DMS153 (cell line): ENCODE measurements at regions not wholly inside any gene's neighbourhood (a gene's known extent, or its start where the extent isn't known, plus 50 kb on each side); places are given as distances from the start of the nearest gene placed in this dataset.
"Not testable (repeated sequence)": the region's sequence is repeated elsewhere in the genome, so short reads cannot be mapped to it uniquely, and the experiment has no call there.

Experiments used
- DNase-seq: peaks from one replicate; lab custom pipeline; 2025; lab: John Stamatoyannopoulos, UW

- no peak for DNase-seq
Measured at GRCh38 chr22:49527611-49528419, 299.9 kb downstream of the BRD1 start.

- DNase-seq: no peak
Measured at GRCh38 chr22:49525801-49526535, 301.7 kb downstream of the BRD1 start.

- no peak for DNase-seq
Measured at GRCh38 chr22:49525360-49525759, 302.3 kb downstream of the BRD1 start.

DNA sequence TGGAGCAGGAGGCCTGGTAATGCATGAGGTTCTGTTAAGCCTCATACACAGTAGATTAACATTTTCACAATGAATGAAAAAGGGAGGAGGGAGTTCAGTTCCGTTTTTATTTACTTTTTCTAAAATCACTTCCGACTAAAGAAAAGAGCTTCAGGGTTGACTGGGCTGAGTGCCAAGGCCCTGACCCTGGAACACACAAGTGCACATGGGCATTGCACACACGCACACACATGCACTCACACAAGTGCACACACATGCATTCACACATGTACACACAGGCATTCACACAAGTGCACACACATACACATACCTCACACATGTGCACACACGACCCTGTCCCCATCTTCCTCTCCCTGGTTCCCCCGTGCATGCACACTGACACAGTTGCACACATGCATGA is 303.3 kb downstream of the BRD1 start:
- DNase-seq: peak; percentile 58

DNA sequence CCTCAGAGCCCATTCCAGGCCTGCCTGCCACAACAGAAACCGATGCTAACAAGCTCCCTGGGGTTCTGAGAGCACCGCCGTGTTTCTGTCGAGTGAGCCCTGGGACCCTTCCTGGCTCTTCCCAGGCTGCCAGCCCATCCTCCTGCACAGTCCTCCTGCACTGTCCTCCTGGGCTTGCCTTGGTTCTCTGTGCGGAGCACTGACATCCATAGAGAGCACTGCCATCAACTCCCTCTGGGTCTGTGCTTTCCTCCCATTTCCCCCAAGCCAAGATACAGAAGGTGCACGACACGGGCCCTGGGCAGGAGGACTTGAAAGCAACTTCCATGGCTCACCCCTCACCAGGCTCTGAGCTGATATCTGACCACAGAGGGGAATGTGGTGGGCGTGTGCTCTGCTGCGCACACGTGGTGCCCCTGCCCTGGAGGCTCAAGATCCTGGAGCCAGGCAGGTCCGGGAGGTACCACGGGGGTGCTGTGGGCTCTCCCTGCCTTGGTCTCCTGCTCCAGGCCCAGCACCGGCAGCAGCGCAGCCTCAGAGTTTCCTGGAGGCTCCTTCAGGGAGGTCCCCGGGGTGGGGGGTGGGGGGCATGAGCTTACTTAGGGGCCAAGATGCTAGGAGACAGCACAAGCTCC is 304.2 kb downstream of the BRD1 start:
- DNase-seq: no peak

DNA sequence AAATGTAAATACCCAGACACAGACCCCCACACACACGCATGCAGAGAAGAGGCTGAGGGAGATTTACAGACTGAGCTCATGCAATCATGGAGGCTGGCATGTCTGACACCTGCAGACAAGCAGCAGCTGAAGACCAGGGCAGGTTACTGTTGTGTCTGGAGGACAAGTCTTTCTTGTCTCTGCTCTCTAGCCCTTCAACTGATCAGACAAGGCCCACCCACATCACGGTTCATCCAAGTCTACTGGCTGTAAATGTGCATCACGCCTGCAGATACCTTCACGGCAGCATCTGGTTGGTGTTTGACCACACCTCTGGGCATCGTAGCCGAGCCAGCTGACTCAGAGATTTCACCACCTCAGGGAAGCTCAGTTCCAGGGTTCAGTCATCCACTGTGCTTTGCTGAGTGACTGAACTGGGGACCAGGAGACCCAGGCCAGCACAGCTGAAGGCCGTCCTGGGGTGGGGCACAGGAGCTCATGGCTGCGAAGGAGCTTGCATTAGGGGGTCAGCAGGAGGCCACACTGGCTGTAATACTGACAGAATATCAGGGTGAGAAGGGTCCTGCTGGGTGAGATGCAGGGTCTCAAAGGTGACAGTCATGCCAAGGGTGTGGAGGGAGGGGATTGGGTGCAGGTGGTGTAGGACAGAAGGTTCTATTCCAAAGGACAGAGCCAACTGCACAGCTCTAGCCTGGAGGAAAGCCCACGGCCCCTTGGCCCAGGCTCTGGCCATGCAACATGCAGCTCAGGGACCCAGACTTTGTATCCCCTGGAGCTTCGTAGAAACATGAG is 304.9 kb downstream of the BRD1 start:
- no peak for DNase-seq

DNA sequence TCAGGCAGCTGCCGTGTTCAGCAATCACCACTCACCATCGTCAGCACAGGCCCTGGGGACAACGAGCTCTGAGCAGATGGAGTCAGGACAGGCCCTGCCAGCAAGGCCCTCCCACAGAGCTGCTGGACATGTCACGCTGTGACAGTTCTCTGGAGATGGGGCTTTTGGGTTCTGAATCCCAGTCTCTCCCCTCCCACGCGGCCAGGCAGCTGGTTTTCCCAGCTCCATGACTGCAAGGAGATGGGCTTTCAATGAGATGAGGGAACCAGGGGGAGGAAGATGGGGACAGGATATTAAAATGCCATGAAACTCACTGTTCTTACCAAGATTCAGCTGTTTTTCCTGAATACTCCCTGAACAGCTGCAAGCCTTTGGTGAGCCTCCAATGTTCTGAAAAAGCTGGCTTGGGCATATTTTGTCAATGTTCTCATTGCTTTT is 305.9 kb downstream of the BRD1 start:
- no peak for DNase-seq

DNA sequence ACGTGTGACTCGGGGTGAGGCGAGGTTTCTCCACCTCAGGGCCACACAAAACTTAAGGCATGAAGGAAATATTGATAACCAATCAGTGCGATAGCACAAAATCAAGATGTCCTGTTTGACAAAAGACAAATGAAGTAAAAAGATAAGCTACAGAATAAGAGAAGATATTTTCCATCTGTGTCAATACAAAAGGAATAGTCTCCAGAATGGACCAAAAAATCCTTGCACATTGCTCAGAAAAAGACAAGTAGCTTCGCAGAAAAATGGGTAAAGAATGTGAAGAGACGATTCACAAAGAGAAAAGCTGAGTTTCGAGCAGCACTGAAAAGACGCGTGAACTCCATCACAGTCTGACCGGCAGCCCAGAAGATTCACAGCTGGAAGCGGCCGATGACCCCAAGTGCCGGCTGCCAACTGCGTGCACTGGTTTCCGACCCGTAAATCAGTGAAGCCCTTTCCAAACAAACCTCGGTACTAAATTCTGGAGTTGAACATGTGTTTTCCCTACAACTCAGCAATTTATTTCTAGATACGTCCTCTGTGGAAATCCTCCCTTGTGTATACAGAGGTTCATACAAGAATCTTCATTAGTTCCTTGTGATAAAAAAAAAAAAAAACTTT is 308.4 kb downstream of the BRD1 start:
- DNase-seq: no peak

GRCh38 chr22:49518436-49518970 is 309.2 kb downstream of the BRD1 start:
- no peak for DNase-seq

DNA sequence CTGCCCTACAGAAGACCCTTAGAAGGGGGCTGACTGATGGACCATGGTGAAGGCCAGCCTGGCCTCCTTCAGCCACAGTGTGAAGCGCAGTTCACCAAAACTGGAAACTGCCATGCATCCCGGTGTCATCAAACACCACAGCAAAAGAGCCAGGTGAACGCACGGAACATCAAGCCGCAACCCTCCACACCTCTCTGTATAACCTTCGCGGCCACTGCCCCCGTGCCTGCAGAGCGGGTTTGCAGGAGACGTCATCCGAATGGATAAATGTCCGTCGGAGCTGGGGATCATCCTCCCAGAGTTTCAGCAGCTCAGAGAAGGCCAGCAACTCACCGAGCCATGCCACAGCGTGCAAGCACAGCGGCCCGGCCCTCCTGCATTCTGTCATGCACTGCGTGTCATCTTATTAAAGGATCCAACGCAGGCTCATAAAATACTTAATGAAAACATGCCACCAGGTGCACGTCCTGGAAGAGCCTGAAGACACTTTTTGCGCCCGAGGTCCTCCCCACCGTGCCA is 309.9 kb downstream of the BRD1 start:
- DNase-seq: no peak

DNA sequence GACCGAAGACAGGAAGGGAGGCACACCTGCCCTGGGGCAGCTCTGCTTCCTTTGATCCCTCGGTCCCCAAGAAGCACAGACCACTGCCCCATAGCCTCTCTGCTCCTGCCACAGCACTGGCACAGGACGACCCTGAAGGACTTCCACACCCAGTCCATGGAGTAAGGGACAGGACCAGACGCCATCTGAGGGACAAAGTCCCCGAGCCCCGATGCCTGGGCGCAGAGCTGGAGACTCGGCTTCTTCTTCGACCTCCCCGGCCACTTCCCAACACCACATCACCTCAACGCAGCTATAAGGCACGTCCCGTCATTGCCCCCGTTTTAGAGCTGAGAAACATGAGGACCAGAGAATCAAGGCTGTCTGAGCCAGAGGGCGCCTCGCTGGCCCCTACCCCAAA is 310.5 kb downstream of the BRD1 start:
- DNase-seq: no peak

DNA sequence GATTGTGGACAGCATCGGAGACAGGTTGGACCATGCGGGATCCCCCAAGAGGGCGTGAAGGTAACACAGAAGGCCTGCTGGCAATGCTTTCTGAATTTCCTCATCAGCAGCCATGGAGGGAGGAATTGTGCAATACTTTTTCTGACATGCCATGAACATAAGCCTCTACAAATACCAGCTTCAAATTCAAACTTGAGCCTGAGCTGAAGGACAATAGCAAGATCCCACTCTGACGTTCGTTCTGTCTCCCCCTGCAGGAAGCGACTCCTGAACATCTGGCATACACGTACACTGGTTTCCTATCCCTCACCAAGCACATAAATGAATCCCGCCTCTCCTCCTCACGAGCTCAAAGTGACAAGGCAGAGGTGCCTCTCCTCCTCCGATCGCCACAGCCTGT is 312.2 kb downstream of the BRD1 start:
- no peak for DNase-seq

- DNase-seq: no peak
Measured at GRCh38 chr22:49514641-49515040, 313.0 kb downstream of the BRD1 start.

DNA sequence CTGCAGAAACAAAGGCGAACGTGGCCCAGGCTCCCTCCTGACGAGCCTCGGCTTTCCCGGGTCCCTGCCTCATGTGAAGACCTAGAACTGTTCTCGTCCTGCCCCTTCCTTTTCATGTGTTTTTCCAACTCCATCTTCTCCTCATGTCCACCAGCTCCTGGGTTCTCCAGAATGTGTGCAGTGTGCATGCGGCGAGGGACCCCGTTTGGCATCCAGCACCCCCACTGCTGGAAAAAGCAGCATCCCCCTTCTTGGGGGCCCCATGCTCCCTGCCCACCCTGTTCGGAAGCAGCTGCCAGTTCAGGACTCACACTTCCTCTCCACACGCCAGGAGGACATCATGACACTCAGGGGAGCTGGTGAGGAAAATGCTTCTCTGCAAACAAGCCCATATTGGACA is 313.5 kb downstream of the BRD1 start:
- no peak for DNase-seq

DNA sequence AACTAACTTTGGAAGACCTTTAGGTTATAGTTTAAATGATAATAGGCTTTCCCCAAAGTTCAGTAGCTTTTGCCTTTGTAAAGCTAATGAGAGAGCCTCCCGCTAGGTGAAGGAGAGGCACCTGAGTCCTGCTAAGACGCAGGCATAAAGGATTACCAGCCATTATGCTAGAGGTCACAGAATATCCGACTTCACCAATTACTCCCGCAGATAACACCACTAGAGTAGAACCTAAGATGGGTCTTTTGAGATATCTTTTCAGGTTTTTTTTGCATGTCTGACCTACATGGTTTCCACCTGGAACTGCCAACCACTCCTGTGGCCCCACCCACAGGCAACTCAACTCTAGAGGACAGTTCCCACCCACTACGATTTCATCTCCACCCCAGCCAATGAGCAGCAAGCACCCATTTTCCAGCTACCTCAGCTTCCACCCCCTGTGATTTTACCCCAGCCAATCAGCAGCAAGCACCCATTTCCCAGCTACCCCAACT is 314.3 kb downstream of the BRD1 start:
- DNase-seq: no peak

- DNase-seq: no peak
Measured at GRCh38 chr22:49512487-49513165, 315.0 kb downstream of the BRD1 start.

GRCh38 chr22:49511393-49512189 is 316.1 kb downstream of the BRD1 start:
- DNase-seq: not testable (repeated sequence)

DNA sequence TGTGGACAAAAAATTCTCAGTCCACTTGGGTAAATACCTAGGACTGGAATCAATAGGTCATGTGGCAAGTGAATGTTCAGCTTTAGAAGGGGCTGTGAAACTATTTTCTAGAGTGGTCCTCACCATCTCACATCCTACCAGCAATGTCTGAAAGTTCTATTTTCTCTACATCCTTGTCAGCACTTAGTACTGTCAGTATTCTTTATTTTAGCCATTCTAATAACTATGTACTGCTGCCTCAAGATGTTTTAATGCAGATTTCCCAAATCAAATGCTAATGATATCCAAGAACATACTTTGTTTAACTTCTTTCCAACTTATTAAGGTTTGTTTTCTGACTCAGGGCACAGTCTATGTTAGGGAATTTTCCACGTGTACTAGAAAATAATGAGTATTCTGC is 317.0 kb downstream of the BRD1 start:
- DNase-seq: no peak

DNA sequence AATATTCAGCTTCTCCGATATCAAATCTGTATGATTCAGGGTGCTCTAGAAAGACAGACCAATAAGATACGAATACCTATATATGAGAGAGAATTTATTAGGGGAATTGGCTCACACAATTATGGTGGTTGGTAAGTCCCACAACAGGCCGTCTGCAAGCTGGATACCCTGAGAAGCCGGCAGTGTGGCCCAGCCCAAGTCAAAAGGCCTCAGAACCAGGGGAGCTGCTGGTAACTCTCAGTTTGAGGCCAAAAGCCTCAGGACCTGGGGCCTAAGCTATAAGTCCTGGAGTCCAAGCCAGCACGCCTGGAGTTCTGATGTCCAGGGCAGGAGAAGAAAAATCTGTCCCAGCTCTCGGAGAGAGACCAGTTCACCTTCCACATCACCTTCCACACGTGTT is 318.7 kb downstream of the BRD1 start:
- DNase-seq: no peak

DNA sequence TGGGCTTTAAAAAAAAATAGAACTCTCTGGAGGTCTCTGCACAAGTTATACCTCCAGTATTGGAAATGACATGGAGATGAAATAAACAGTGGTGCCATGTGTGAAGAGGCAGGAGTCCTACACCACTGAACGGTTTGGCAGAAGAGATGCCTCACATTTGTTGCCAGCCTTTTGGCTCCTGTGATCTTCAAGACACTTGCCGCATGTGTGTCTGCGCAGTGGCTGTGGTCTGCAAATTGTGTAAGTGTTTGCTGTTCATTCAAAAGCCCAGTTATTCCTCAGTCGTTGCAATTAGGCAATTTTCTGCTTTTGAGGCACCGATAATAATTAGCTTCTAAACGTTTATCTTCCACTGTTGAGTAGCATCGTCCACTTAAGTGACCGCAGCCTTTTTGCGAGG is 319.1 kb downstream of the BRD1 start:
- DNase-seq: no peak
